NCI-H1092 (cell line): ENCODE measurements at regions not wholly inside any gene's neighbourhood (a gene's known extent, or its start where the extent isn't known, plus 50 kb on each side); places are given as distances from the start of the nearest gene placed in this dataset.

Experiments
- DNase-seq: peaks from one replicate; lab custom pipeline; 2025; lab: John Stamatoyannopoulos, UW

DNA sequence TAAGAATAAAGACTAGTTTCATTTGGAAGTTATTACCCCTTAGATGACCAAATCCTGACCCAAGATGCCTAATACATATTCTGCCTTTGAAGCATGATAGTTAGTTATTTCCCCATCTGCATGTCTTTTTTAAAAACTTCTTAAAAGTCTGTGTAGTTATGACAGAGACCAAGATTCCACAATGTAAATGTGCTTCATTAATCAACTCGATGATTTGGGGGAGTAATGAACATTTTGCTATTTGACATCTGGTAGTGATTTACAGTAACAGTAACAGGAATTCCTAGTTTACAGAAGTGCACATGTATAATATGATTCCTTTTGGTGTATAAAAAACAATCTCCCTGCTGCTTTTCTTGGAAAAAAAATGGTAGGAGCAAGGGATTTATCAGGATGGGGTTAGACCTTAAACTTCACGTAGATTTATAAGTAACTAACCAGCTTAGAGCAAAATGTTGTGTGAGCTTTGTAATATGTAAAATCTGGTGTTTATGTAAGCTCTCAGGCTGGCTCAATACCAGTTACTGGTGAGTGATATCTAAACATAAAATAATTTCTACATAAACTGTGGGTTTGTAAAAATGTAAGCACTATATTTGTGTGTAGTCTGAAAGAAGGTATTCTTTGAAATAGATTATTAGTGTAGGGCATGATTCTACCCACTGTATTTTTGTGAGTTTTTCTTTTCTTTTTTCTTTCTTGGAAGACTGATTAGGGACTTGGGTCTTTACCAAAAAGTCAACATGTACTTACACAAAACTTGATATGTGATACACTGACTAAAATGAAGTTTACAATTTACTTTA, 641.6 kb downstream of the EPHA4 start:
- DNase-seq: no peak

DNA sequence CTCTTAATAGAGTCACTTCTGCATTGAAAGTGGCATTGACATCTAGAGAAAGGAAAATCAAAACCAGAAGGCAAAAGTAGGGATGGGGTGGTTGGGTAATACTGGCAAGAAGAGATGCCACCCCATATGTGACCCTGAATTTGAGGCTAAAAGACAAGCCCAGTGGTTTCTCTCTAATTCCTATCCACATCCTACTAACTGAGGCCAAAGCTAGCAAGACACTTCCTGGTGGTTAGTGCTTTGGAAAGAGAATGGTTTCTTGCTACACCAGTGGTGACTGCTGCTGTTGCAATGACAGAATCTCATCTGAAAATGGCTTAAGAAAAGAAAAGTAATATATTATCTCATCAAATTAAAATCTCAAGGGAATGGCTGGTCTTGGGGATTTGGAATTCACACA, 640.6 kb downstream of the EPHA4 start:
- DNase-seq: no peak

GRCh38 chr2:220932041-220932440, 640.1 kb downstream of the EPHA4 start:
- DNase-seq: no peak

DNA sequence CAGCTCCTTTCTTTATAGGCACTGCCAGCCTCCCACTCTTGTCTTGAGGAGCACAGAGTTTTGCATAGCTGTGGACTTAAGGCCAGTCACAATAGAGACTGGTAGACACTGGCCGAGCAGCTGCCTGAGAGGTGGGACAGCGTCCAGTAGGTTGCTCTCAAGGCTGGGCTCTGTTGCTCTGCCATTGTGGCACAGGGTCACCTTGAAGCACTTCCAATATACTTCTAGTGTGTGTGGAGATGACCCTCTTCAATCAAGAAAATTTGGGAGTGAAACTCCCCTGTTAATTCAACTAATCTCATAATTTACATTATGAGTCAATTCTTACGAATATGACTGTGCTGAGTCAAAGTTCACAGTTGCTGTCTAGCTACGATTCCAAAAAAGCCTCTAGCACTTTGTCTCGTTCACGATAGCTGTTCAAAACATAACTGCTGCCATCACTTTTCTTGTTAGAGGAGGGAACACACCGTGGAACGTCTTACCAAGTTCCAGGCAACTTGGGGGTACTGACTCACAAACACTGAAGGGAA, 636.2 kb downstream of the EPHA4 start:
- DNase-seq: no peak

DNA sequence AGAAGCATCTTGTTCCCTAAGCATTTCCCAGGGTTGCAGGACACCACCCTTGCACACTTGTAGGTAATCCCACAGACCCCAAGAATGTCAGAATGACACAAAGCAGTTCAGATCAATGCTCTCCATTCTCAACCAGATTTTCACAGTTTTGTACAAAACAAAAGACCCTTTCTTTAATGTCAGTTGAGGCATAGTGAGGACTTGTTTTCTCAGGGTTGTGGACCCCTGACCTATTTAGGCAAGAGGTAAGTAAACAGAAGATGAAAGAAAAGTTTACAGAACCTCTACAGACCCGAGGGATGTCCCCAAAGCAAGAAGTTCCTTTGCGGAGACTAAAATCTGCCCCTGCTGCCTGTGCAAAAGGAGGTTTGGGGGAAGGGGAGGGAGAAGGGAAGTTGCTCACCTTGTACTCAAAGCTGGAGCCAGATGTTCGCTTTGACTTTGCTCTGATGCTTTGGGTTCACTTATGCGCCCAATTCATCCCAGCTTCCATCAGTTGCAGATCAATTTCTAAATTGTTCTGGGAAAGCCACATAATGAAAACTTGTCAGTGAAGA, 635.4 kb downstream of the EPHA4 start:
- no peak for DNase-seq

- DNase-seq: no peak
These were observed 634.9 kb downstream of the EPHA4 start for GRCh38 chr2:220937245-220937644.

DNA sequence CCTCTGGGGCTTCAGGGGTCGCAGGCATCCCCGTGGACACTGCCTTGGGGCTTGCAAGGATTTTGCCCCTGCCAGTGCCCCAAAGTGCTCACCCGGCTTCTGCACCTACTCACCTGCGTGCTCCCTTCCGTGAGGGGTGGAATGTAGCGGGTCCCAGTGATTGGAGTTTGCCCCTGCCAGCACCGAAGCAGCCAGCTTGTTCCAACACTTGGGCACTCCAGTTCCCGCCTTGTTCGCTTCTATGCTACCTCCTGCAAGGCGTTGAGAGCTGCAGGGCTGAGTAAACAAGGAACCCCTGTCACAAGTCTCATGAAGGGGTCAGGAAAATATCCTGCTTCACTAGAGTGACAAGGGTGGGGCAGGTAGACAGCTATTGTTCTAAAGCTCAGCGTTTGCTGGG, 631.5 kb downstream of the EPHA4 start:
- no peak for DNase-seq

GRCh38 chr2:220941683-220942082, 630.4 kb downstream of the EPHA4 start:
- DNase-seq: no peak

GRCh38 chr2:220946552-220946951, 625.6 kb downstream of the EPHA4 start:
- DNase-seq: no peak

- DNase-seq: no peak
These were observed 623.5 kb downstream of the EPHA4 start for GRCh38 chr2:220948579-220948978.

DNA sequence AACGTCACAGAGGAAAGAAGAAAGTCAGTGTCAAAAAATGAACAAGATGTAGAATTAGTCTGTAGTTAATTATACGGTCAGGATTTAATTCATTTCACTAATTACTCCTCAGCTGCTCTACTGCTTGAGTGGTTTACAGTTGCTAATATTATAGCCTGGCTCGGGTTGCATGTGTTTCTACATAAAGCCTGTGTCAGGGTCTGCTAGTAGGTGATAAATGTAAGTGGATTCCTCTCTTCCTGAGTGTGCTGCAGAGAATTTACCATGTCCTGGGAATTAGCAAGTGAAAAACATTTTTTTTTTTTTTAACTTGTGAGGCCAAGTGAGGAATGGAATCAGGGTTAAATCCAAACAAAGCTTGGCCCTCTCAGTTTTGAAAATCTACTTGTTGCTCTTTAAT, 622.6 kb downstream of the EPHA4 start:
- peak; percentile 11 for DNase-seq

DNA sequence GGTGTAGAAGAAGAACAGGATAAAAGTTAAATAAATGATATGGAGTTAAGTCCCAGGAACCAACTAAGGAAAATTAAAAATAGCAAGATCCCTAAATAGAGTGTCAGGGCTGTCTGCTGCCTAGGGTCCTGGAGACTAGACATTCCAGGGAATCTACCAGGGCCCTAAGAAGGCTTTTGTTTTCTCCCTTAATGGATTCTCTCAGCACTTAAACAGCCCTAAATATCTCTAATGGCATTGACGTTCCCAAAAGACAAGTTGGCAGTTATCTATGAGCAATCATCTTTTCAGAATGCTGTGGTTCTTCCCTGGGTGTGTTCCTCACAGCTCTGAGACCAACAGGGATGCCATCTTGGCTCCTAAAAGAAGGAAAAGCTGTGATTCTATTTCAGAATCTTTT, 616.3 kb downstream of the EPHA4 start:
- DNase-seq: no peak

- DNase-seq: no peak
These were observed 615.7 kb downstream of the EPHA4 start for GRCh38 chr2:220956429-220956828.

DNA sequence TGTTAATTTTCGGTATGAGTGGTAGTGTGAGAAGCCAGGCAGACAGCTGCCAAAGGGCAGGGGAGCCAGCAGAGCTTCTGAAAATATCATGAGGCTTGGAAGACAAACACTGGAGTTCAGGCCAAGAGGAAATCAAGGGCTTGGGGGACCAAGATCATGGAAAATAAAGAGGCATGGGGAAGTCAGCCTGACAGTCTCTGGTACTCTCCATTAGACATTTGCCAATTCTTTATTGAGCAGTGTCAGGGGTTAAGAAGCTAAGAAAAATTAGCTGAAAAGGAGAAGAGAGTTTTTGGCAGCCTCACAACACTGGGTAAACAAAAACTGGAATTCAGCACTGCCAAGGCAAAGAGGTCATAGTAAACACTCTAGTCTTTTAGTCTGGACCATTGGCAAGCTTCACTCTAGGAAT, 612.7 kb downstream of the EPHA4 start:
- peak; percentile 64 for DNase-seq

- no peak for DNase-seq
These were observed 610.8 kb downstream of the EPHA4 start for GRCh38 chr2:220961143-220961860.

- no peak for DNase-seq
These were observed 609.5 kb downstream of the EPHA4 start for GRCh38 chr2:220962556-220962955.

- DNase-seq: no peak
These were observed 609.0 kb downstream of the EPHA4 start for GRCh38 chr2:220963076-220963475.

DNA sequence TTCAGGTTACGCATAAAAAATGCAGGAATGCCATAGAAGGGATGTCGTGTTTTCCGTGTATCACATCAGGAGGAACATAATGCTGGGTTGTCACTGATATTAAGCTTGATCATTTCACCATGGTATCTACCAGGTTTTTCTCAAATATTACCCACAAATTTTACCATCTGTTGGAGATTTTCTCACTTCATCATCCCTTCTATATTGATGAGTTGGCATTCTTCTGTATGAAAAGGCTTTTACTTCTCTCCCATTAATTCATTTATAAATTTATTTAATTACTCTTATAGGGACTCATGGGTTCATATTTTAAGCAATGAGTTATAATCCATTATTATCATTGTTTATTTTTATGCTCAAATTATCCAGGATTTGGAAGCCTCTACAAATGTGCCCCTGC, 608.2 kb downstream of the EPHA4 start:
- no peak for DNase-seq

DNA sequence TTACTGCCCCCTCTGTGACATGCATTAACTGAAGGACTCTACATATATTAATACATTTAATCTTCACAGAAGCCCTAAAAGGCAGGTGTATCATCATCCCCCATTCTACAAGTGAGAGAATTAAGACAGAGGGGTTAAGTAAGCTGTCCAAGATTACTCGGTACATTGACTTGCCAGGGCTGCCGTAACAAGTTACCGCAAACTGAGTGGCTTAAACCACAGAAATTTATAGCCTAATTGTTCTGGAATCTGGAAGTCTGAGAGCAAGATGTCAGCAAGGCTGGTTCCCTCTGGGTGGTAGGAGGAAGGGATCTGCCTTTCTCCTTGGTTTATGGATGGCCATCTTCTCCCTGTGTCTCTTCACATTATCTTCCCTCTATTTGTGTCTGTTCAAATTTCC, 605.5 kb downstream of the EPHA4 start:
- DNase-seq: no peak

DNA sequence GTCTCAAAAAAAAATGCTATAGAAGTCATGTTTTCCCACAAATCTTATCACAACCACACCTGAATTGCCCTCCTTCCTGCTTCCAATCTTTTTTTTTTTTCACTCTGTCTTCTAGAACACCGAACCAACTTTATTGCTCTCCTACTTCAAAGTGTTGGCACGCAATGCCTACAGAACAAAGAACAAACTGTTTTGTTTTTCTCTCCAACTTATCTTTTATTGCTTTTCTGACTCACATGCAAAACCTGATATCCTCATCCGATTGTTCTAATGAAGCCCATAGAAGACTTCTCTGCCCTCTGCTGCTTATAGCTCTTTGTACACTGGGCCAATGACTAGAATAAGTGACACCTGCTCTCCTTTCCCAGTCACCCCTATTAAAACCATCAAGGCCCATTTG, 602.8 kb downstream of the EPHA4 start:
- DNase-seq: no peak

DNA sequence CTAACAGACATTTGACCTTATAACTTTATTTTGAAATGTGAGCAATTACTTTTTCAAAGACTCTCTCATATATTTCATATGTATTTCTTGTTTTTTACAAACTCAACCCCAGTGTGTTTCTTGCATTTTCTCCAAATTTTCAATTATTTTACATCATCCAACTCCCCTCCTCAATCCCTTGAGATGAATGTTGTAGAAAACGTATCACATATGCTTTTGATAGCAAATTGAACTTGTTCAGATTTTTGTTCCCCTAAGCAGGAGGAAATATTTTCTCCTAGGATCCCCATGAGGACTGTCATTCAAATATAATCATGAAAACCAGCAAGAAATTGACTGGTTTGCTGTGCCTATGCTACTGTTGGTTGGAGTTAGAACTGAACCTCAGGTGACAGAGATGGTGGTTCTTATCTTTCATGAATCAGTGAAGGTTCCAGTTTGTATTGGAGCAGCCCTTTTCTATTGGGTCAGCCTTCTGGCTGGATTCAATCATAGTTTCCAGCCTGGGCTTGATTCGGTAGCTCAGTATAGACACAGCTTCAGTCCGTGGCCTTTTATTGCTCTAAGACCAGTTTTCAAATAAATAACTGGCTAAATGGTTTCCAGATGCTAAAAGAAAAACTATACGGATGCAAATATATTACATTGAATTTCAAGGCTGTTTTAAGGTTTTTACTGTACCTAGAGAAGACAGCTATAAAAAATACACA, 591.0 kb downstream of the EPHA4 start:
- no peak for DNase-seq

GRCh38 chr2:220981926-220982325, 590.2 kb downstream of the EPHA4 start:
- DNase-seq: no peak
